Activated CD8-positive, alpha-beta T cell treated with anti-CD3 and anti-CD28 coated beads for 36 hours (primary cell): ENCODE measurements at regions not wholly inside any gene's neighbourhood (a gene's known extent, or its start where the extent isn't known, plus 50 kb on each side); places are given as distances from the start of the nearest gene placed in this dataset.

ENCODE experiments used
- ATAC-seq: fragments of 200-7000 bp; cut with Tn5 transposase; one replicate; pipeline ENCODE4 v1.10.0; 2021; ENCODE audit warnings: mild to moderate bottlenecking, moderate library complexity
- CTCF ChIA-PET: fragments of 350-600 bp; sonication (Branson Sonifier 250); formaldehyde crosslinking; loops from one replicate; lab custom pipeline; 2021; ENCODE audit warnings: antibody characterized with exemption; lab: Charles Lee
- POLR2A ChIA-PET: fragments of 350-600 bp; sonication (Branson Sonifier 250); formaldehyde crosslinking; loops from one replicate; lab custom pipeline; 2021; ENCODE audit warnings: antibody characterized with exemption; lab: Charles Lee
- DNase-seq: peaks from one replicate; pipeline ENCODE4 v3.0.0-alpha.2; 2020
- H3K27ac Mint-ChIP-seq: one replicate; pipeline ENCODE4 v1.8.0; 2021; ENCODE audit warnings: mild to moderate bottlenecking, mixed read lengths
- H3K27me3 Mint-ChIP-seq: one replicate; pipeline ENCODE4 v1.8.0; 2021; ENCODE audit warnings: mixed read lengths
- H3K36me3 Mint-ChIP-seq: one replicate; pipeline ENCODE4 v1.8.0; 2021; ENCODE audit warnings: low read depth, mixed read lengths
- H3K4me1 Mint-ChIP-seq: one replicate; pipeline ENCODE4 v1.8.0; 2021; ENCODE audit warnings: low read depth, mixed read lengths
- H3K4me3 Mint-ChIP-seq: one replicate; pipeline ENCODE4 v1.8.0; 2021; ENCODE audit warnings: mild to moderate bottlenecking, moderate library complexity, mixed read lengths
- H3K9me3 Mint-ChIP-seq: one replicate; pipeline ENCODE4 v1.8.0; 2021; ENCODE audit warnings: mixed read lengths
- CTCF ChIP-seq: fragments of 200-600 bp; IDR thresholded peaks from one replicate; pipeline ENCODE4 v1.8.0; 2022; ENCODE audit warnings: antibody characterized with exemption, mild to moderate bottlenecking
- intact Hi-C: fragments of 100-400 bp; cut with micrococcal nuclease; formaldehyde crosslinking; loops from one replicate; pipeline ENCODE4 v1.10.0; 2022

- no peaks in the 10 kb centered on the region for H3K27me3 Mint-ChIP-seq
- no peak overlapping the region for H3K27ac Mint-ChIP-seq
- DNase-seq (no peak), ATAC-seq (no peak)
- no peak for TF ChIP-seq CTCF
- no peaks in the 10 kb centered on the region for H3K9me3 Mint-ChIP-seq
- no peaks in the 10 kb centered on the region for H3K4me1 Mint-ChIP-seq
- CTCF ChIA-PET: no interaction called here
- H3K36me3 Mint-ChIP-seq: no peaks in the 10 kb centered on the region
- POLR2A ChIA-PET: no interaction called here
- intact Hi-C loops: no loop called here
- no peak overlapping the region for H3K4me3 Mint-ChIP-seq
Measured at GRCh38 chr4:74649193-74649592, 145.1 kb downstream of the BTC start.

GRCh38 chr4:74651198-74651597, 143.1 kb downstream of the BTC start:
- CTCF ChIA-PET: no interaction called here

GRCh38 chr4:74653331-74654229, 140.7 kb downstream of the BTC start:
- Mint-ChIP-seq H3K27ac (no peak overlapping the region), H3K9me3 (no peaks in the 10 kb centered on the region), H3K4me1 (no peaks in the 10 kb centered on the region), H3K27me3 (peaks cover 1% of the 10 kb centered on the region), H3K4me3 (no peak overlapping the region), H3K36me3 (no peaks in the 10 kb centered on the region)
- ATAC-seq: no peak
- no peak for TF ChIP-seq CTCF
- no peak for DNase-seq
- ChIA-PET POLR2A (no interaction called here), CTCF (interaction anchor here (0.6 to 1.1 kb wide), 3 partner anchors 18 to 332 kb away, joined by 3 to 5 read pairs (median 3); no protein-coding TSS in a partner anchor)
- intact Hi-C loops: no loop called here

More at GRCh38 chr4:74651198-74651597, 143.1 kb downstream of the BTC start:
- POLR2A ChIA-PET: no interaction called here
- H3K4me1 Mint-ChIP-seq: no peaks in the 10 kb centered on the region
- intact Hi-C loops: no loop called here
- no peak overlapping the region for H3K4me3 Mint-ChIP-seq
- ATAC-seq (no peak), DNase-seq (no peak)
- H3K27ac Mint-ChIP-seq: no peak overlapping the region
- H3K27me3 Mint-ChIP-seq: peaks cover 1% of the 10 kb centered on the region
- no peaks in the 10 kb centered on the region for H3K36me3 Mint-ChIP-seq
- no peak for TF ChIP-seq CTCF
- no peaks in the 10 kb centered on the region for H3K9me3 Mint-ChIP-seq

- H3K27me3 Mint-ChIP-seq: peaks cover 1% of the 10 kb centered on the region
- no peak for TF ChIP-seq CTCF
- no peaks in the 10 kb centered on the region for H3K36me3 Mint-ChIP-seq
- ChIA-PET CTCF (interaction anchor here (1.1 kb wide), 1 partner anchor 17 kb away, joined by 5 read pairs; no protein-coding TSS in a partner anchor), POLR2A (no interaction called here)
- H3K4me1 Mint-ChIP-seq: no peaks in the 10 kb centered on the region
- no peaks in the 10 kb centered on the region for H3K9me3 Mint-ChIP-seq
- no peak overlapping the region for H3K27ac Mint-ChIP-seq
- intact Hi-C loops: no loop called here
- DNase-seq (no peak), ATAC-seq (no peak)
- no peak overlapping the region for H3K4me3 Mint-ChIP-seq
Measured at GRCh38 chr4:74654230-74654681, 140.1 kb downstream of the BTC start.

- no peaks in the 10 kb centered on the region for H3K9me3 Mint-ChIP-seq
- DNase-seq (no peak), ATAC-seq (no peak)
- H3K27ac Mint-ChIP-seq: no peak overlapping the region
- intact Hi-C loops: no loop called here
- ChIA-PET POLR2A (interaction anchor here (0.6 kb wide), 1 partner anchor 175 kb away, joined by 3 read pairs; no protein-coding TSS in a partner anchor), CTCF (no interaction called here)
- TF ChIP-seq CTCF: no peak
- H3K27me3 Mint-ChIP-seq: peaks cover 1% of the 10 kb centered on the region
- no peak overlapping the region for H3K4me3 Mint-ChIP-seq
- no peaks in the 10 kb centered on the region for H3K4me1 Mint-ChIP-seq
- H3K36me3 Mint-ChIP-seq: no peaks in the 10 kb centered on the region
Measured at GRCh38 chr4:74656596-74656995, 137.7 kb downstream of the BTC start.
